ENCODE measurements at regions not wholly inside any gene's neighbourhood (a gene's known extent, or its start where the extent isn't known, plus 50 kb on each side); places are given as distances from the start of the nearest gene placed in this dataset.

- TF ChIP-seq POLR2A (IDR thresholded peaks at IDR 0.05; ENCODE audit: low read depth, low read length) (no peak), CTCF (IDR thresholded peaks at IDR 0.05; ENCODE audit: extremely low read depth in 1 of 2, insufficient read depth in 1 of 2, low read depth in 1 of 2, low read length in 2 of 2) (no peak), POLR2AphosphoS5 (IDR thresholded peaks at IDR 0.05; ENCODE audit: insufficient read depth, low read depth, low read length) (no peak), EZH2 (IDR thresholded peaks at IDR 0.05; ENCODE audit: borderline replicate concordance, low read depth, low read length, severe bottlenecking) (no peak), GATA2 (IDR thresholded peaks at IDR 0.05; ENCODE audit: insufficient read depth, insufficient read length, low read depth, low read length) (no peak), JUN (IDR thresholded peaks at IDR 0.05; ENCODE audit: borderline replicate concordance, insufficient read depth, insufficient read length, low read depth) (peak; percentile 32), MYC (IDR thresholded peaks at IDR 0.05; ENCODE audit: low read depth, low read length) (no peak), FOS (IDR thresholded peaks at IDR 0.05; ENCODE audit: borderline replicate concordance, insufficient read depth, low read length) (peak; percentile 49), MAX (IDR thresholded peaks at IDR 0.05; ENCODE audit: insufficient read depth, insufficient read length) (no peak)
Measured at GRCh38 chr4:20456407-20456806, 204.7 kb downstream of the SLIT2 start.

All from endothelial cell of umbilical vein (primary cell).